GM18511 (cell line): ENCODE measurements at regions not wholly inside any gene's neighbourhood (a gene's known extent, or its start where the extent isn't known, plus 50 kb on each side); places are given as distances from the start of the nearest gene placed in this dataset.
"Not testable (repeated sequence)": the region's sequence is repeated elsewhere in the genome, so short reads cannot be mapped to it uniquely, and the experiment has no call there.

Experiments used
- ATAC-seq: cut with Tn5 transposase; IDR thresholded peaks from one replicate; pipeline ENCODE4 v1.9.1; 2021; ENCODE audit warnings: mild to moderate bottlenecking, moderate library complexity; ENCODE audit not compliant: unreplicated experiment

GRCh38 chr1:238783633-238784032 lies 602.7 kb upstream of the CHRM3 start:
- ATAC-seq: no peak

GRCh38 chr1:238779716-238780115 lies 606.7 kb upstream of the CHRM3 start:
- ATAC-seq: no peak

GRCh38 chr1:238778113-238778512 lies 608.3 kb upstream of the CHRM3 start:
- no peak for ATAC-seq

GRCh38 chr1:238777551-238777950 lies 608.8 kb upstream of the CHRM3 start:
- ATAC-seq: no peak

GRCh38 chr1:238776126-238776525 lies 610.2 kb upstream of the CHRM3 start:
- no peak for ATAC-seq

- ATAC-seq: no peak
Observed at GRCh38 chr1:238772322-238772721, 614.0 kb upstream of the CHRM3 start.

- no peak for ATAC-seq
Observed at GRCh38 chr1:238767321-238767720, 619.0 kb upstream of the CHRM3 start.

- no peak for ATAC-seq
Observed at GRCh38 chr1:238764779-238765178, 621.6 kb upstream of the CHRM3 start.

- ATAC-seq: no peak
Observed at GRCh38 chr1:238753252-238753651, 633.1 kb upstream of the CHRM3 start.

GRCh38 chr1:238752327-238752726 lies 634.0 kb upstream of the CHRM3 start:
- no peak for ATAC-seq

GRCh38 chr1:238745069-238745468 lies 641.3 kb upstream of the CHRM3 start:
- no peak for ATAC-seq

- ATAC-seq: no peak
Observed at GRCh38 chr1:238738892-238739291, 647.5 kb upstream of the CHRM3 start.

GRCh38 chr1:238727670-238728069 lies 658.7 kb upstream of the CHRM3 start:
- ATAC-seq: no peak

- no peak for ATAC-seq
Observed at GRCh38 chr1:238722812-238723211, 663.6 kb upstream of the CHRM3 start.

- no peak for ATAC-seq
Observed at GRCh38 chr1:238710697-238711096, 675.7 kb upstream of the CHRM3 start.

GRCh38 chr1:238701024-238701423 lies 685.3 kb upstream of the CHRM3 start:
- no peak for ATAC-seq

- no peak for ATAC-seq
Observed at GRCh38 chr1:238690415-238690814, 696.0 kb upstream of the CHRM3 start.

- ATAC-seq: not testable (repeated sequence)
Observed at GRCh38 chr1:238684576-238684975, 701.8 kb upstream of the CHRM3 start.

- no peak for ATAC-seq
Observed at GRCh38 chr1:238681451-238681850, 704.9 kb upstream of the CHRM3 start.

- no peak for ATAC-seq
Observed at GRCh38 chr1:238681021-238681420, 705.3 kb upstream of the CHRM3 start.

GRCh38 chr1:238677567-238677966 lies 708.8 kb upstream of the CHRM3 start:
- ATAC-seq: no peak

- no peak for ATAC-seq
Observed at GRCh38 chr1:238675221-238675620, 711.1 kb upstream of the CHRM3 start.

- no peak for ATAC-seq
Observed at GRCh38 chr1:238674316-238674715, 712.1 kb upstream of the CHRM3 start.

- ATAC-seq: no peak
Observed at GRCh38 chr1:238673561-238673960, 712.8 kb upstream of the CHRM3 start.
